ENCODE measurements at regions not wholly inside any gene's neighbourhood (a gene's known extent, or its start where the extent isn't known, plus 50 kb on each side); places are given as distances from the start of the nearest gene placed in this dataset.

DNA sequence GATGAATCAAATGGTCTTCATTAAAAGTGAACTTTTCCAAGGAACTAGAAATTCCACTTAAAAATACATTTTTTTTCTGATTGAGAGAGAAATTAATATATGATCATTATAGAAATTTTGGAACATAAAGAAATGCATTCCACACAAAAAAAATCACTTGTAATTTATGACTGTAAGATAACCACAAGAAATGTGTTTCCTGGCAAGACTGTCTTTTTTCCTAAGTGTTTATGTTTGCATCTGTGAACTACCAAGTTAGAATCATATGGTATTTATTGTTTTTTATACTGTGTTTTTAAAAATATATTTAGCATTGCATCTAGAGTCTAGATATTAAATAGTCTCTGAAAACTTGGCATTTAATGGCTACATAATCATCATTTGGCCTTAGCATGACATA is 726.8 kb downstream of the BCL11B start:
- TF ChIP-seq SUZ12 (IDR thresholded peaks at IDR 0.05; ENCODE audit: extremely low read depth, insufficient read depth, insufficient read length) (no peak), YY1 (IDR thresholded peaks at IDR 0.05; ENCODE audit: insufficient read depth, insufficient read length) (no peak), ZNF274 (IDR thresholded peaks at IDR 0.05; ENCODE audit: low read depth, low read length) (no peak)
